ENCODE measurements at regions not wholly inside any gene's neighbourhood (a gene's known extent, or its start where the extent isn't known, plus 50 kb on each side); places are given as distances from the start of the nearest gene placed in this dataset.

- Histone ChIP-seq H3K4me1 (ENCODE audit: insufficient read depth, low read length) (no peaks in the 10 kb centered on the region), H3K4me3 (ENCODE audit: insufficient read depth, low read length) (no peak overlapping the region), H3K27ac (ENCODE audit: low read depth, low read length) (no peak overlapping the region), H3K9me3 (ENCODE audit: low read depth, low read length) (no peaks in the 10 kb centered on the region), H3K36me3 (ENCODE audit: insufficient read depth, low read length) (no peaks in the 10 kb centered on the region), H4K20me1 (ENCODE audit: insufficient read depth, low read length) (no peaks in the 10 kb centered on the region), H2AFZ (ENCODE audit: low read length) (no peak overlapping the region), H3K4me2 (ENCODE audit: insufficient read depth, low read length) (no peak overlapping the region), H3K79me2 (ENCODE audit: insufficient read depth, low read length) (no peaks in the 10 kb centered on the region), H3K27me3 (ENCODE audit: insufficient read depth, low read length) (no peaks in the 10 kb centered on the region)
- TF ChIP-seq CTCF (IDR thresholded peaks at IDR 0.05; ENCODE audit: extremely low read depth, low read depth, low read length), result no peak
- DNase-seq (ENCODE audit: insufficient read length, low spot score, missing footprints), result no peak
These were observed 80.6 kb downstream of the MFSD1 start for GRCh38 chr3:158882445-158882844.

- Histone ChIP-seq H3K4me1 (ENCODE audit: insufficient read depth, low read length) (no peaks in the 10 kb centered on the region), H3K4me2 (ENCODE audit: insufficient read depth, low read length) (no peak overlapping the region), H3K79me2 (ENCODE audit: insufficient read depth, low read length) (no peaks in the 10 kb centered on the region), H3K27me3 (ENCODE audit: insufficient read depth, low read length) (no peaks in the 10 kb centered on the region), H3K9me3 (ENCODE audit: low read depth, low read length) (no peaks in the 10 kb centered on the region), H3K4me3 (ENCODE audit: insufficient read depth, low read length) (no peak overlapping the region), H3K36me3 (ENCODE audit: insufficient read depth, low read length) (no peaks in the 10 kb centered on the region), H2AFZ (ENCODE audit: low read length) (no peak overlapping the region), H3K27ac (ENCODE audit: low read depth, low read length) (no peak overlapping the region), H4K20me1 (ENCODE audit: insufficient read depth, low read length) (no peaks in the 10 kb centered on the region)
- DNase-seq (ENCODE audit: insufficient read length, low spot score, missing footprints), result no peak
- no peak for TF ChIP-seq CTCF (IDR thresholded peaks at IDR 0.05; ENCODE audit: extremely low read depth, low read depth, low read length)
These were observed 94.9 kb downstream of the MFSD1 start for GRCh38 chr3:158896729-158897128.

- no peak for DNase-seq (ENCODE audit: insufficient read length, low spot score, missing footprints)
- Histone ChIP-seq H4K20me1 (ENCODE audit: insufficient read depth, low read length) (no peaks in the 10 kb centered on the region), H3K27me3 (ENCODE audit: insufficient read depth, low read length) (no peaks in the 10 kb centered on the region), H3K4me3 (ENCODE audit: insufficient read depth, low read length) (no peak overlapping the region), H3K27ac (ENCODE audit: low read depth, low read length) (no peak overlapping the region), H3K36me3 (ENCODE audit: insufficient read depth, low read length) (no peaks in the 10 kb centered on the region), H3K4me2 (ENCODE audit: insufficient read depth, low read length) (no peak overlapping the region), H3K79me2 (ENCODE audit: insufficient read depth, low read length) (no peaks in the 10 kb centered on the region), H2AFZ (ENCODE audit: low read length) (no peak overlapping the region), H3K4me1 (ENCODE audit: insufficient read depth, low read length) (no peaks in the 10 kb centered on the region), H3K9me3 (ENCODE audit: low read depth, low read length) (no peaks in the 10 kb centered on the region)
- TF ChIP-seq CTCF (IDR thresholded peaks at IDR 0.05; ENCODE audit: extremely low read depth, low read depth, low read length), result no peak
These were observed 104.9 kb downstream of the MFSD1 start for GRCh38 chr3:158906749-158907148.

- no peak overlapping the region for H2AFZ ChIP-seq (ENCODE audit: low read length)
- no peaks in the 10 kb centered on the region for H4K20me1 ChIP-seq (ENCODE audit: insufficient read depth, low read length)
- H3K36me3 ChIP-seq (ENCODE audit: insufficient read depth, low read length), result no peaks in the 10 kb centered on the region
- no peak overlapping the region for H3K4me2 ChIP-seq (ENCODE audit: insufficient read depth, low read length)
- H3K4me1 ChIP-seq (ENCODE audit: insufficient read depth, low read length), result peaks cover 5% of the 10 kb centered on the region
- H3K27me3 ChIP-seq (ENCODE audit: insufficient read depth, low read length), result no peaks in the 10 kb centered on the region
- TF ChIP-seq CTCF (IDR thresholded peaks at IDR 0.05; ENCODE audit: extremely low read depth, low read depth, low read length), result no peak
- DNase-seq (ENCODE audit: insufficient read length, low spot score, missing footprints), result no peak
- no peaks in the 10 kb centered on the region for H3K79me2 ChIP-seq (ENCODE audit: insufficient read depth, low read length)
- H3K27ac ChIP-seq (ENCODE audit: low read depth, low read length), result no peak overlapping the region
- no peak overlapping the region for H3K4me3 ChIP-seq (ENCODE audit: insufficient read depth, low read length)
- H3K9me3 ChIP-seq (ENCODE audit: low read depth, low read length), result no peaks in the 10 kb centered on the region
These were observed 106.4 kb downstream of the MFSD1 start for GRCh38 chr3:158908187-158908734.

Data from osteoblast (primary cell).